ENCODE measurements at regions not wholly inside any gene's neighbourhood (a gene's known extent, or its start where the extent isn't known, plus 50 kb on each side); places are given as distances from the start of the nearest gene placed in this dataset.

DNA sequence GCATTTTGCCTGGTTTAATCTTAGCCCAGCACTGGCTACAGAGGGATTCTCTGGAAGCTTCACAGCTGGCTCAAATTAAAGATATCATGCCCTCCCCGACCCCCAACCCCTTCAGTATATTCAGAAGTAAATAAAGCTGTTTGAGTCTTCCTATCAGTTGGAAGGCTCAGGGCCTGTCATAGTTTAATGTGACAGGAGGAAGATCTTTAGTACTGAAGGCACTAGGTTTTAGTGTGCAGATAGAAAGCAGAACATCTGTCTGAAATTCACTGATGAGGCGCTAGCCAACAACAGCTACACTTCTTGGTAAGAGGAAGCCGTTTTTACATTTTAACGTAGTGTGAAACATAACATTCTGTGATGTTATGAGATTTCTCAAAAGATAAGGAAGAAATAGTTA, 969.1 kb upstream of the CDH2 start:
- H3K27ac Mint-ChIP-seq (ENCODE audit: low read depth, unreplicated experiment), result no peak overlapping the region
- POLR2A ChIA-PET, result interaction anchor here (0.7 to 0.9 kb wide), 2 partner anchors 18 to 83 kb away, joined by 3 read pairs; no protein-coding TSS in a partner anchor
- H3K4me1 Mint-ChIP-seq (ENCODE audit: insufficient read depth, unreplicated experiment), result no peaks in the 10 kb centered on the region
- BruUV-seq (replicated peaks), result no TSS peak
- H3K27me3 Mint-ChIP-seq (ENCODE audit: insufficient read depth, unreplicated experiment), result no peaks in the 10 kb centered on the region
- DNase-seq (ENCODE audit: unreplicated experiment), result no peak
- H3K4me3 Mint-ChIP-seq (ENCODE audit: unreplicated experiment), result no peak overlapping the region
- H3K9me3 Mint-ChIP-seq (ENCODE audit: unreplicated experiment), result no peaks in the 10 kb centered on the region
- TF ChIP-seq, protein P1, sequence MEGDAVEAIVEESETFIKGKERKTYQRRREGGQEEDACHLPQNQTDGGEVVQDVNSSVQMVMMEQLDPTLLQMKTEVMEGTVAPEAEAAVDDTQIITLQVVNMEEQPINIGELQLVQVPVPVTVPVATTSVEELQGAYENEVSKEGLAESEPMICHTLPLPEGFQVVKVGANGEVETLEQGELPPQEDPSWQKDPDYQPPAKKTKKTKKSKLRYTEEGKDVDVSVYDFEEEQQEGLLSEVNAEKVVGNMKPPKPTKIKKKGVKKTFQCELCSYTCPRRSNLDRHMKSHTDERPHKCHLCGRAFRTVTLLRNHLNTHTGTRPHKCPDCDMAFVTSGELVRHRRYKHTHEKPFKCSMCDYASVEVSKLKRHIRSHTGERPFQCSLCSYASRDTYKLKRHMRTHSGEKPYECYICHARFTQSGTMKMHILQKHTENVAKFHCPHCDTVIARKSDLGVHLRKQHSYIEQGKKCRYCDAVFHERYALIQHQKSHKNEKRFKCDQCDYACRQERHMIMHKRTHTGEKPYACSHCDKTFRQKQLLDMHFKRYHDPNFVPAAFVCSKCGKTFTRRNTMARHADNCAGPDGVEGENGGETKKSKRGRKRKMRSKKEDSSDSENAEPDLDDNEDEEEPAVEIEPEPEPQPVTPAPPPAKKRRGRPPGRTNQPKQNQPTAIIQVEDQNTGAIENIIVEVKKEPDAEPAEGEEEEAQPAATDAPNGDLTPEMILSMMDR (IDR thresholded peaks at IDR 0.05; ENCODE audit: unreplicated experiment), result no peak
- intact Hi-C loops (cut with micrococcal nuclease), result no loop called here
- no peaks in the 10 kb centered on the region for H3K36me3 Mint-ChIP-seq (ENCODE audit: insufficient read depth, unreplicated experiment)
- CTCF ChIA-PET, result interaction anchor here (0.6 kb wide), 1 partner anchor 58 kb away, joined by 3 read pairs; no protein-coding TSS in a partner anchor

DNA sequence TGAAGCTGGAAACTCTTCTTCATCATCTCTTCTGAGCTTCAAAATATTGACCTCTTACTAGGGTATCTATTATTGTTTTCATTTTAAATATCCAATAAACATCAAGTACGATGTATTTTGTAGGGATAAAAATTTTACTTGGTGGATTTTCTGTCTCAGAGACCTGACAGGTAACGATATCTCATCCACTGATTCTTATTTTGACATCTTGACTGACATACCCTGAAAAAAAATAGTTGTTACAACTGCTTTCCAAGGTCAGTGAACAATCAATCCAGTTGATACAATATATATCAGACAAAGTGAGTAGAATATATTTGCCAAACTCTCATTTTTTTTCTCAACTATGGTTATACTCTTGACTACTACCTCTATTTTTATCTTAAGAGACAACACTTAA, 963.7 kb upstream of the CDH2 start:
- BruUV-seq (replicated peaks), result no TSS peak
- no peaks in the 10 kb centered on the region for H3K27me3 Mint-ChIP-seq (ENCODE audit: insufficient read depth, unreplicated experiment)
- H3K27ac Mint-ChIP-seq (ENCODE audit: low read depth, unreplicated experiment), result no peak overlapping the region
- ChIA-PET CTCF (no interaction called here), POLR2A (no interaction called here)
- TF ChIP-seq, protein P1 (IDR thresholded peaks at IDR 0.05; ENCODE audit: unreplicated experiment), result no peak
- DNase-seq (ENCODE audit: unreplicated experiment), result no peak
- H3K9me3 Mint-ChIP-seq (ENCODE audit: unreplicated experiment), result no peaks in the 10 kb centered on the region
- intact Hi-C loops (cut with micrococcal nuclease), result no loop called here
- no peaks in the 10 kb centered on the region for H3K36me3 Mint-ChIP-seq (ENCODE audit: insufficient read depth, unreplicated experiment)
- no peaks in the 10 kb centered on the region for H3K4me1 Mint-ChIP-seq (ENCODE audit: insufficient read depth, unreplicated experiment)
- no peak overlapping the region for H3K4me3 Mint-ChIP-seq (ENCODE audit: unreplicated experiment)

DNA sequence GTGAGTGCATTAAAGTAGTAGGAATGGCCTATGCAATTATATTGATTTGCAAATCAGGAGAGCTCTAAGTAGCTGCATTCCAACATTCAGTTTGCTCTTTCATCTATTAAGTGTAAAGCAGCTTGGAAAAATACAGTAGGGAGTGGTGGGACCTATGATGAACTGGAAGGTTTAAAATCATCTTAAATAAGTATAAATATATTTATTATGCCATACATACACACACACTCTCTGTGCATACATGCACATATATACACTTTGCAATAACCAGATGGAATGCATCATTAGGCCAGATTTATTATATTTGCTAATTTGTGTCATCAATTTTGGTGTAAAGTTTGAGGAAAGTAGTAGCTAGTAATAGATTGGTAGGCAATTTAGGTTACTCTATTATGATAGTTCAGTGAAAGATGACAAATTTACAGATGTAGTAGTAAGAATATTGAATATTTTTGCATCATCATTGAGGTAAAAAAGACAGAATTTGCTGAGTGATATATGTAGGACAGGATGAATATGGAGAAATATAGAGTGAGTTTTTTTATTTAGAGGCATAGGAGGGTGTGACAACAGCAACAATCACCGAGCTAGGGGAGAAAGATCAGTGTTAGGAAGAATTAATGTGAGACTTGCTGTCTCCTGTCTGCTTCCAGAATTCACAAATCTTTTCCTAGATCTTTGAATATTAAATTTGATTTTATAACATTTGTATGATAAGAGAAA, 961.0 kb upstream of the CDH2 start:
- Mint-ChIP-seq H3K27ac (ENCODE audit: low read depth, unreplicated experiment) (no peak overlapping the region), H3K36me3 (ENCODE audit: insufficient read depth, unreplicated experiment) (no peaks in the 10 kb centered on the region), H3K4me3 (ENCODE audit: unreplicated experiment) (no peak overlapping the region), H3K27me3 (ENCODE audit: insufficient read depth, unreplicated experiment) (no peaks in the 10 kb centered on the region), H3K4me1 (ENCODE audit: insufficient read depth, unreplicated experiment) (no peaks in the 10 kb centered on the region), H3K9me3 (ENCODE audit: unreplicated experiment) (no peaks in the 10 kb centered on the region)
- TF ChIP-seq, protein P1 (IDR thresholded peaks at IDR 0.05; ENCODE audit: unreplicated experiment), result no peak
- DNase-seq (ENCODE audit: unreplicated experiment), result no peak
- ChIA-PET POLR2A (no interaction called here), CTCF (interaction anchor here (0.5 to 1.0 kb wide), 2 partner anchors 34 to 1126 kb away, joined by 3 to 4 read pairs; no protein-coding TSS in a partner anchor)
- no TSS peak for BruUV-seq (replicated peaks)
- intact Hi-C loops (cut with micrococcal nuclease), result no loop called here

DNA sequence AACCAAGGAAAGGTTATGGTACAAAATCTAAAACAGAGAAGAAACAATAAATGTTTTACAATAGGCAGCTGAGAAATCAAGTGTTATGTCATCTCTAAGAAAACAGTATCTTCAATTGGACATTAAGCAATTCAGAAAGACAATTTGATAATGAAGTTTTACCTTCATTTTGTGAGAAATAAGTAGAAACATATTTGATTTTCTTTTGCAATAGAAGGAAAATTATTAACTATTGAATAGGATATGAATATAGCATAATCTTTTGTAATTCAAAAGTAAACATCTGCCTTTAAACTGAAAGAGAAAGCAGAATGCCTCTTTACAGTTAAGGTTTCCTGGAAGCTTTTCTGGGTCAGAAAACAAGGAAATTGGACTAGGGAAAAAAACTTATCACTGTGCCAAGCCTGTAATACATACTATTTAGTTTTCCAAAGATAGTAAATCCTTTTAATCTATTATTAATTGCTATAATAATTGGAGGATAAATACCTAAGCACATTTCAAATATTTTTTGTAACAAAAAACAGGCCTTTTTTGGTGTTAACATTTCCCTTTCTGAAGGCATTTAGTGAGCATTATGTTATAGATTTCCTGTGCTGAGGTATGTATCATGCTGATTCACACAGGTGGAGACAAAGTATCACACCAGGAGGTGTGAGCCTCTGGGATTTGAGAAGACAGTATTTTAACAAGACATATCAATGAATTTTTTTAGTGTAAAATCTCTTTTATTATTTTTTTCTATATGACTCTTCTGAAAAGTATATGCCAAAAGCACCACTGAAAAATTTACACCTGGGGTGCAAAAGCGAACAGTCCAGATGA, 947.0 kb upstream of the CDH2 start:
- Mint-ChIP-seq H3K9me3 (ENCODE audit: unreplicated experiment) (no peaks in the 10 kb centered on the region), H3K27me3 (ENCODE audit: insufficient read depth, unreplicated experiment) (no peaks in the 10 kb centered on the region), H3K4me1 (ENCODE audit: insufficient read depth, unreplicated experiment) (no peaks in the 10 kb centered on the region), H3K36me3 (ENCODE audit: insufficient read depth, unreplicated experiment) (no peaks in the 10 kb centered on the region), H3K27ac (ENCODE audit: low read depth, unreplicated experiment) (no peak overlapping the region), H3K4me3 (ENCODE audit: unreplicated experiment) (no peak overlapping the region)
- intact Hi-C loops (cut with micrococcal nuclease), result no loop called here
- CTCF ChIA-PET, result interaction anchor here (0.6 kb wide), 1 partner anchor 12 kb away, joined by 4 read pairs; no protein-coding TSS in a partner anchor
- peak; percentile 5 for DNase-seq (ENCODE audit: unreplicated experiment)
- POLR2A ChIA-PET, result interaction anchor here (0.7 kb wide), 1 partner anchor 1271 kb away, joined by 3 read pairs; no protein-coding TSS in a partner anchor
- TF ChIP-seq, protein P1 (IDR thresholded peaks at IDR 0.05; ENCODE audit: unreplicated experiment), result no peak
- no TSS peak for BruUV-seq (replicated peaks)

All from MCF 10A (cell line).